Choroid plexus epithelial cell (primary cell): ENCODE measurements at regions not wholly inside any gene's neighbourhood (a gene's known extent, or its start where the extent isn't known, plus 50 kb on each side); places are given as distances from the start of the nearest gene placed in this dataset.

ENCODE experiments used
- DNase-seq: peaks from one replicate; pipeline ENCODE4 v3.0.0-alpha.2; 2010; ENCODE audit warnings: low read depth
- H3K4me3 ChIP-seq: 2 replicates; pipeline ENCODE4 v1.5.1; 2011; ENCODE audit warnings: low read depth, mild to moderate bottlenecking, control low read depth, low read length, moderate library complexity
- CTCF ChIP-seq: conservative IDR thresholded peaks from 2 replicates; pipeline ENCODE4 v1.5.1; 2011; ENCODE audit warnings: low read depth, mild to moderate bottlenecking, control low read depth, inconsistent platforms, low read length, moderate library complexity

GRCh38 chr5:107801061-107801460, 130.3 kb upstream of the EFNA5 start:
- DNase-seq, result no peak
- no peak for TF ChIP-seq CTCF
- H3K4me3 ChIP-seq, result no peak overlapping the region

GRCh38 chr5:107799306-107799705, 128.6 kb upstream of the EFNA5 start:
- no peak overlapping the region for H3K4me3 ChIP-seq
- no peak for DNase-seq
- TF ChIP-seq CTCF, result no peak

- H3K4me3 ChIP-seq, result no peak overlapping the region
- DNase-seq, result peak; percentile 55
- peak; percentile 49 for TF ChIP-seq CTCF
These were observed 126.1 kb upstream of the EFNA5 start for GRCh38 chr5:107796797-107797196.

- no peak for TF ChIP-seq CTCF
- H3K4me3 ChIP-seq, result no peak overlapping the region
- no peak for DNase-seq
These were observed 124.0 kb upstream of the EFNA5 start for GRCh38 chr5:107794741-107795140.

GRCh38 chr5:107792940-107793339, 122.2 kb upstream of the EFNA5 start:
- DNase-seq, result no peak
- no peak for TF ChIP-seq CTCF
- H3K4me3 ChIP-seq, result no peak overlapping the region

GRCh38 chr5:107790671-107791070, 119.9 kb upstream of the EFNA5 start:
- H3K4me3 ChIP-seq, result no peak overlapping the region
- no peak for DNase-seq
- no peak for TF ChIP-seq CTCF

- DNase-seq, result no peak
- TF ChIP-seq CTCF, result no peak
- no peak overlapping the region for H3K4me3 ChIP-seq
These were observed 115.7 kb upstream of the EFNA5 start for GRCh38 chr5:107786424-107786823.
